GM10248 (cell line): ENCODE measurements at regions not wholly inside any gene's neighbourhood (a gene's known extent, or its start where the extent isn't known, plus 50 kb on each side); places are given as distances from the start of the nearest gene placed in this dataset.

Source experiments
- CTCF ChIA-PET: fragments of 300-600 bp; sonication (Branson Sonifier 250); formaldehyde crosslinking; extraction: SDS; loops from one replicate; lab custom pipeline; 2021; ENCODE audit warnings: antibody characterized with exemption; lab: Yijun Ruan, JAX
- POLR2A ChIA-PET: fragments of 350-650 bp; sonication (Branson Sonifier 250); formaldehyde crosslinking; extraction: SDS; loops from one replicate; lab custom pipeline; 2020; ENCODE audit warnings: antibody characterized with exemption; lab: Yijun Ruan, JAX
- DNase-seq: peaks from one replicate; pipeline ENCODE4 v3.0.0; 2012; ENCODE audit errors: extremely low spot score
- CTCF ChIP-seq: IDR thresholded peaks from 2 replicates; pipeline ENCODE4 v1.5.1; 2012; ENCODE audit warnings: mild to moderate bottlenecking, low read depth; ENCODE audit errors: extremely low read depth, missing control alignments, control extremely low read depth

DNA sequence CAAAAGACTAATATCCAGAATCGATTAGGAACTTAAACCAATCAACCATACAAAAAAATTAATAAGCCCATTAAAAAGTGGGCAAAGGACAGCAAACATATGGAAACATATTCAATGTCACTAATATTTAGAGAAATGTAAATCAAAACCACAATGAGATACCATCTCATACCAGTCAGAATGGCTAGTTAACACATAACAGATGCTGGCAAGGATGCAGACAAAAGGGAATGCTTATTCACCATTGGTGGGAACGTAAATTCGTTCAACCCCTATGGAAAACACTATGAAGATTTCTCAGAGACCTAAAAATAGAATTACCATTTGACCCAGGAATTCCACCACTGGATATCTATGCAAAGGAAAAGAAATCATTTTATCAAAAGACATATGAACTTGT, 468.2 kb upstream of the ST6GAL2 start:
- TF ChIP-seq CTCF, result no peak
- POLR2A ChIA-PET, result no interaction called here
- DNase-seq, result no peak
- CTCF ChIA-PET, result no interaction called here

- ChIA-PET CTCF (no interaction called here), POLR2A (no interaction called here)
- no peak for DNase-seq
- TF ChIP-seq CTCF, result no peak
Observed at GRCh38 chr2:107358362-107358761, 468.3 kb upstream of the RGPD4 start.

DNA sequence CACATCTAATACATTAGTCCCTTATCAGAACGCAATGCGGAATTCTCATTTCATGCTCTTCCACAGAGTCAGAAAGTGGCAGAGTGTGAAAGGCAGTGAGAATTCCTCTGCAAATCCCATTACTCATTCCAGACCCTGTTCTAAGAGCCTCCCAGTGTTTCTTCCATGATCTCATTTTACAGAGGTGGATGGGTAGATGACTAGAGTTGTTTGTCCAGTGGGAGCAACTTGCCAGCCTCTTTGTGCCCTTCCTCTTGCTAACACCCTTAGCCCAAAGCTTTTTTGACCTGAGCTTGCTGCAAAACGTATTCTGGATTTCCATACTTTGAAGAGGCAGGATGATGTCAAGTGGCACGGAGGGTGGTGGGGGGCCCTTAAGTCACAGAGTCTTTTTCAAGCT, 467.7 kb upstream of the RGPD4 start:
- no peak for DNase-seq
- POLR2A ChIA-PET, result no interaction called here
- TF ChIP-seq CTCF, result no peak
- CTCF ChIA-PET, result no interaction called here

DNA sequence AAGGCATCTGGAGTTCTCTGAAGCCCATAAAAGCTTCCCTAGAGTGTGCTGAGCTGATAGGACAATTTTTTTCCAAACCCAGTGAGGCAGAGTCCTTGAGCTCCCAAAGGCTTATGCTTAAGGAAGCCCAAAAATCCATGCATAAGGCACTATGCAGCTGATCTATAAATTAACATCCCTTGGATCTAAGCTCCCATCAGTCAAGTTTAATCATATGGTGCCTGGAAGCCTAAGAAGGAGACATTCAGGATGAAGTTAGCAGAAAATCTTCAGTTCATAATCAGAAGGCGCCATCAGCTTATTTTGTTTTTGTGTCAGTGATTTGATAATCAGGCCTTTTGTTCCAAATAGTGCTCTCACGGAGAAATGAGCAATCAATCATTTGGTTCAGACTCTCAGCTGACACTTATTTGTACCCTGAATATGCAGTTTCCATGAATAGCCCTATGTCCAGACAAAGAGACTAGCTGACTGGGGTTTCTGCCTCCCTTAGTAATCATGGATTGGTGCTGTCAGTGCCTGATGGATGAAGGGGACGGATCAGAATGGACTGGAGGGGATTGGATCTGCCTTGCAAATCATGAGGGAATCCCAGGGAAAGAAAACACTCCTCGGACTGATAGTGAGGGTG, 464.8 kb upstream of the RGPD4 start:
- DNase-seq, result no peak
- CTCF ChIA-PET, result no interaction called here
- POLR2A ChIA-PET, result no interaction called here
- no peak for TF ChIP-seq CTCF

GRCh38 chr2:107362993-107363392, 463.7 kb upstream of the RGPD4 start:
- POLR2A ChIA-PET, result no interaction called here
- TF ChIP-seq CTCF, result no peak
- CTCF ChIA-PET, result no interaction called here
- DNase-seq, result no peak

GRCh38 chr2:107363806-107364205, 462.9 kb upstream of the RGPD4 start:
- ChIA-PET CTCF (no interaction called here), POLR2A (no interaction called here)
- TF ChIP-seq CTCF, result no peak
- DNase-seq, result no peak

DNA sequence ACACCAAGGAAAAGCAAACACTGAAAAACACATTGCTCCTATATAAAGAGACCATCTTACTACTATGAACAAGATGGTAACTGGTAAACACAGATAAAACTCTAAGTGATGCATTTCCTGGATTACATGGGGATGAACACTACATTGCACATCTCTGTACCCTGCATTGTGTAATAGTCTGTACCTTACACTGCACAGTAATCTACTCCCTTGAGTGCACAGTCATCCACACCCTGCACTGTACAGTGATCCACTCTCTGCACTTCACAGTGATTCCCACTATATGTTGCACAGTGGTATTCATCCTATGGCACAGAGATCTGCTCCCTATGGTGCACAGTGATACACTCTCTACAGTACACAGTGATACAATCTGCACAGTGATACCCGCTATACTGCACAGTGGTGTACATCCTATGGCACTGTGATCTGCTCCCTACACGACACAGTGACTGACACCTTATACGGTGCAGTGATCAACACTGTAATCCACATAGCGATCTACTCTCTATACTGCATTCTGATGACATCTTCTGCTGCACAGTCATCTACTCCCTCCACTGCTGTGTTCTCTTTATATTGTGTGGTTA, 462.2 kb upstream of the RGPD4 start:
- no peak for TF ChIP-seq CTCF
- CTCF ChIA-PET, result no interaction called here
- no peak for DNase-seq
- POLR2A ChIA-PET, result no interaction called here
